HG03432 (cell line): ENCODE measurements at regions not wholly inside any gene's neighbourhood (a gene's known extent, or its start where the extent isn't known, plus 50 kb on each side); places are given as distances from the start of the nearest gene placed in this dataset.

Experiments used
- ATAC-seq: cut with Tn5 transposase; IDR thresholded peaks from one replicate; pipeline ENCODE4 v1.9.1; 2021; ENCODE audit warnings: mild to moderate bottlenecking, moderate library complexity; ENCODE audit not compliant: unreplicated experiment

DNA sequence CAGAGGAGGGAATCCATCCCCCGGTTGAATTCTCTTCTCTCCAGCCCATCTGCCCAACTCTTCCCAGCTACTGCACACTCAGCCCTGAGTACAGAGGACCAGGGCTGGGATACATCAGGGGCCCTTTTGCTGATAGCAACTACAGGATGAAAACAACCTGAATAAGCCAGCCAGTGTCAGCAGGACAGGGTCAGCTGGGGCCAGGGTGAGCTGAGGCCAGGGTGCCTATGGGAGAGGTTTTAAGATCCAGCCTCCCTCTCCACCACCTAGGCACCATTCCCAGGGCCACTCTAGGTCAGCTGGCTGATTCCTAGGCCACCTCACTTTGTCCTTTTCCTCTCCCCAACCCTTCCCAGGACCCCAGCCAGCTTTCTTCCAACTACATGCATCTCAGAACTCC is 83.8 kb downstream of the MRPL46 start:
- ATAC-seq, result no peak

DNA sequence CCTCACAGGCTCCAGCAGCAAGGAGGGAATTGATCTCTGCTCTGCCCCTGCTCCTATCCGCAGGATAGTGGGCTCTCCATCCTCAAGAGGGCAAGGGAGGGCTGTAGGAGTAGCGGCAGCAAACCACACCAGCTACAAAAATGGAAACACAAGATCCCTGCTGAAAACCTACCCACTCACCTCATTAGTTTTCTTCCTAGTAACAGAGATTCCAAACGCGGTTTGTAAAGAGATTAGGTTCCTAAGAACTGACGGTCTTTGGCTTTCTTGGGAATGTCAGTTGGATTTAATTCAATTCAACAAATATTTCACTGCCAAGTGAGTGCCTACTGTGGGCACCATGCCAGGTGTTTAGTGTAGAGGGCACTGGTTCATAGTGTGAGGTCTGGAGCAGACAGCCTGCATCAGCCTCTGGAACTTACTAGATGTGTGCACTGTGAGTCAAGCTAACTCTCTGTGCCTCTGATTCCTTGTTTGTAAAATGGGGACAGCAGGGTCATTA is 84.7 kb downstream of the MRPL46 start:
- no peak for ATAC-seq

DNA sequence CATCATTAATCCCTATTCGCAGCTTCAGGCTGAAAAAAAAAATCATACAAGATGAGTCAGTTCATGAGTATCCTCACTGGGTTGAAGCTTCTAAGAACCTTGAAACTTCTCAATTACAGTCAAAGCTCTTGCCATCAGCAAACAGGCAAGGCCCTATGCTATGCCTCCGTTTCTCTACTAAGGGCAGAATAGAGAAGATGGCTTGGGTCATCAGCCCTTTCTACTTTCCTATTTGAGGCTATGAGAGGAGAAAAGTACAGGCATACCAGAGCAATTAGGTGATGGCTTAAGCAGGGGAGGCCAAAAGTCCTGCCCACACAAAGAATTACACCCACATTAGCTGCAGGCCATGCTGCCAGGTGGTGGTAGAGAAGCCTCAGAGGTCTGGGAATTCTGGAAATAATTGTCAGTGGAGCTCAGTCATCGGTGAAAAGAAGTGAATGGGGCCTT is 89.0 kb downstream of the MRPL46 start:
- ATAC-seq, result no peak

DNA sequence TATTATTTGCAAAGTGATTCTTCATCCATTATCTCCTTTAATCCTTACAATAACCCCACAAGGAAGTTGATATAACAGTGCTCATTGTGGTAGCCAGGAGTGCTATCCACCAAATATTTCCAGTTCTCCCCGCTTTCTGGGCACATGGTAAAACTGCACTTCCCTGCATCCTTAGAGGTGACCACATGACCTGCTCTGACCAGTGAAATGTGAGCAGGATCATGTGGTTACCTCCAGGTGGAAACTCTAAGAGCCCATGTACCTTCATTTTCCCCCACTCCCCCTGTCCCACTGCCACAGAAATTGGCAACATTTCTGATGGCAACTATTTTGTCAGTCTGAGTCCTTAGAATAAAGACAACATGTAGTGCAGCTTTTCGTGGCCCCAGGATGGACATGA is 89.7 kb downstream of the MRPL46 start:
- no peak for ATAC-seq

DNA sequence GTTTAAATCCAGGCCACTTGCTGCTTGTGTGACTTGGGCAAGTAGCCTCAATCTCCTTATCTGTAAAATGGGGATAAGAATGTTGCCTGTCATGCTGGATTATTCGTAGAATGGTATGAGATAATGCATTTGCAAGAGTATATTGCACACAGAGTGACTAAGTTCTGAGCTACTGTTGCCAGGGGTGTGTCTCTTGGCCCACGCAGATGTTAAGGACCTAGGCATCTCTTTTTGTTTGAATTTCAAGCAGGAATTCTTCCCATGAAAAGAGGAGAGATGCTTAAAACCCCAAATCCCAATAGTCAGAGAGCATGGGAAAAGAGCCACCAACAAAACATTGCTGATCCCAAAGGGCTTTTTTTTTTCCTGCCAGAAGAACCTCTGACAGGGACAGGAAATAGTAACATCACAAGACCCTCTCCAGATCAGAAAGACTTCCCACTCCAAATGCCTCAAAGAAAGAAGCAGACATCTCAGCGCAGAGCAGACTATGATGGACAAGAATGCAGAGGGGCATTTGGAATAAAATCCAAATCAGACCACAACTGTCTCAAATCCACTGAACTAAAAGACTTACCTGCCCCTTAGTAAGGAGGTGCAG is 90.5 kb downstream of the MRPL46 start:
- ATAC-seq, result no peak

DNA sequence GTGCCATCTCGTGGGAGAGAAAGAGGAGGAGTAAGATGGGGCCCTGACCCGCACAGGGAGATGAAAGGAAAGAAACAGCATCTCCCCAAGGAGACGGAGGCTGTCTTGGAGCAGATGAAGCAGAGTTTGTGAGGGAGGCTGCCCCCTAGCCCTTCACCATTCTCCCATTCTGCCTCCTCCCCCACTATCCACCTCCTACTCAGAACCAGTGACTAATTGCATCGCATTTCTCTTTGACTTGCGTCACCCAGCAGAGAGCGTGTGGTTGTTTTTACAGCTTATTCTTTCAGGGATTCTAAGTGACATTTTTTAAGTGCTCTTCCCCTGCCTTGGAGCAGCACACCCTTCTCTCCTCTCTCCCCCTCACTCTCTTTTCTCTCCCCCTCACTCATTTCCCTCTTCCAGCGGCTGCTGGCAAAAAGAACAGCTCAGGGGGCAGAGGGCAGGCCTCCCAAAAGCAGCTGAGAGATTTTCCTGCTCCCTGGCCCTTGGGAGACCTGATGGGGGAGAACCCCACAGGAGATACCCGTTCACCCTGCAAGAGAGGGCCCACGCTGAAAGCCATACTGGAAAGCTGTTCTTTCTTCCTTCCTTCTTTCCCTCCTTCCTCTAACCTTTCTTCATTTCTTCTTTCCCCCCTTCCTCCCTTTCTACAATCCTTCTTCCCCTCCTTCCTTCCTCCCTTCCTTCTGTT is 91.8 kb downstream of the MRPL46 start:
- ATAC-seq, result no peak

DNA sequence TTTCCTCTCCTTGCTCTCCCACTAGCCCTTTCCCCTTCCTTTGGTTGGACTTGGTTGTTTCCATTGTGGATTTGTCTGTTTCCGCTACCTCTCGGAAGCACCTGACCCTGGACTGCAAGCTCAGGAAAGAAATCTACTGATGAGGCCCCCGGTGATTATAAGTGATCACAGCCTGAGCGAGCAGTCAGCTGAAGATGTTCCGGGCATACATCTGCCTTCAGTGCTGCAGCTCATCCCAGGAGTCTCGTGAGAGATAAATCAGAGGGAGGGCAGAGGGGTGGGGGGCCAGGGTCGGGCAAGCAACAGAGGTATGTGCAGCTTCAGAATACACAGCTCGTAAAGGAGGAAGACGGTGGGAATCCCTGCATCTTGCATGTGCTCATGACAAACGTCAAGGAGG is 102.1 kb downstream of the MRPL46 start:
- no peak for ATAC-seq

DNA sequence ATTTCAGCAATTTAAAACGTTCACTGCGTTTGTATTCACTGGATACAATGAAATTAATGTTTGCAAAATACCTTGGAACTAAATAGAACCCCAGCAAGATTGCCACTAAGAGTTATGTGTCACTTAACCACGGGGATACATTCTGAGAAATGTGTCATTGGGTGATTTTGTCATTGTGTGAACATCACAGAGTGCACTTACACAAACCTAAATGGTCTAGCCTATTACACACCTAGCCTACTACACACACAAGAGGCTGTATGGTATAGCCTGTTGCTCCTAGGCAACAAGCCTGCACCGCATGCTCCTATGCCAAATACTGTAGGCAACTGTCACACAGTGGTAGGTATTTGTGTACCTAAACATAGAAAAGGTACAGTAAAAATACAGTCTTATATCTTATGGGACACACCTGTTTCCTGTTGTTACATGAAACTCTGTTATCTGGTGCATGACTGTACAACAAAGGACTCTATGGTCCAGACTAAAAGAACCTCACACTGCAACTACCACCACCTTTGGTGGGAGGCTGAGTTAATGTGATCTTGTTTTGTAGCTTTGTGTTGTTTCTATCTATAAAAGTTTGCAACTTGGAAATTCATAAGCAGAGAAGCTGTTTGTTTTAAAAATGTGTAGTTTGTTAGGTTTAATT is 92.2 kb upstream of the NTRK3 start:
- no peak for ATAC-seq

DNA sequence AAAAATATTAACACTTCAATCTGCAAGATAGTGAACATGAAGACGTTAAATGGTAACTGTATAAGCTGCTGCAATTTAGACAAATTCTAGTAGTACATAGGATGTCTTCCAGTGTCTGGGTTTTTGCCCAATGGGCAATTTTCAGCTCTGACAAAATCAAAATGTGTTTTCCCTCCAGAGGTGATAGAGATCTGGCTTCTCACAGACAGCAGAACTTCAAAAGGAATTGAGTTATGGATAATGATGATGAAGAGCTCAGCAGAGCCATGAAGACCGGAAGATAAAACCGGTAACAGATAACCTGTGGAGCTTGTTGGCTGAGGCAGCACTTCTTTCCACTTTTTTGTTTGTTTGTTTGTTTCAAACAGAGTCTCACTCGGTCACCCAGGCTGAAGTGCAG is 89.4 kb upstream of the NTRK3 start:
- no peak for ATAC-seq

DNA sequence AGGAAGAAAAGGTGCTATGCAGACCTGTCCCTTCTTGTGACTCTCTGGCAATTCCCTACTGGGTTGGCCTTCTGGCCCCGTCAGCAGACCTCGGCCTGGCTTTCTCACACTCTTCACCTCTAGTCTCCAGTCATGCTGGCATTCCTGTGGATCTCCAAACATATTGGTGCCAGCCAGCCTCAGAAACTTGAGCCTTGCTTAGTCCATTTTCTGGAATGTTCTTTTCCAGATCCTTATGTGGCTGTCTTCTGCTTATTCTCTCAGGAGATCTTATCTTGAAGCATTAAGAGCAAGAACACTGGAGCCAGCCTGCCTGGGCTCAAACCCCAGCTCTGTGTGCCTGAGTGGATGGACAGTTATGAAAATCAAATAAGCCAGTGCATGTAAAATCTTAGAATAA is 88.2 kb upstream of the NTRK3 start:
- no peak for ATAC-seq

DNA sequence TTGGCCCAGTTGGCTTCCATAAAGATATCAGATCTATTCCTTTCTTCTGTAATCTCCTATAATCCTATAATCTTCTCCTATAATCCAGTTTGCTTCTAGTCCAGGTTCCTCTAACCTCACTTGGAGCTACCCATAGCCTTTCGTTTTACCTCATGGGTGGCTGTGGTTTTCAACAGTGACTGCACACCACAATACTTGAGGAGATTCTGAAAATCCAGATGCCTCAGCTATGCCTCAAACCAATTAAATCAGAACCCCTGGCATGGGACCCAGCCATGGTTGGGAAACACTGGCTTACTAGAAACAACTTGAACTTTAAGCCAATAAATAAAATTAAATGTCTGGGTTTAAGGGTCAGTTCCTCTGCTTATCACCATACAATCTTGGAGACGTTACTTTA is 86.1 kb upstream of the NTRK3 start:
- no peak for ATAC-seq

DNA sequence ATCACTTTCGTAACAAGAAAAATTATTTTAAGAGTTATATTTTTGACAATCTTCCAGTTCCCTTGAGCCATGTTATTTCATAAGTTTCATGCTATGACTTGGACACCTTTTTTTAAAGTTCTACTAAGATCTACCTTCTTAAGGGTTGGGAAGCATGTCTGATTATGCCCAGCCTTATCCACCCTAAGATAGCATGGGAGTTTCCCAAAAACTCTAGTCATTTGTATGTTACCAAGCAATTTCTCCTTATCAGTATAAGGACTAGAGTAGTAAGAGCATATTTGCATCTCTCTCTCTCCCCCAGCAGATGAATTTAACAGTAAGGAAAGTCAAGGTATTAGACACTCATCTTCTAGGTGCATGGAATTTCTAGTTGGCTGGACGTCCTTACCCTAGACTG is 85.1 kb upstream of the NTRK3 start:
- no peak for ATAC-seq

DNA sequence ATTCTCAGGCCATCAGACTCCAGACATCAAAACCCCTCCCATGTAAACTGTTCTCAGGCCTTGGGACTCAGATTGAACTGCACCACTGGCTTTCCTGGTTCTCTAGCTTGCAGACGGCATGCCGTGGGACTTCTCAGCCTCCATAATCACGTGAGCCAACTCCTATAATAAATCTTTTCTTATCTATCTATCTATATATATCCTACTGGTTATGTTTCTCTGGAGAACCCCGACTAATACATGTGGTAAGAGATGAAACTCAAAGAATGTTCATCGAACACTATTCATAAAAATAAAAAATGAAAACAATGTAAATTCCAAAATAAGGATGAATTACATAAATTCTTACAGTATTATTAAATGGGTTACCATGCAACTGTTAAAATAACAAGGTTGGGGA is 84.5 kb upstream of the NTRK3 start:
- no peak for ATAC-seq

DNA sequence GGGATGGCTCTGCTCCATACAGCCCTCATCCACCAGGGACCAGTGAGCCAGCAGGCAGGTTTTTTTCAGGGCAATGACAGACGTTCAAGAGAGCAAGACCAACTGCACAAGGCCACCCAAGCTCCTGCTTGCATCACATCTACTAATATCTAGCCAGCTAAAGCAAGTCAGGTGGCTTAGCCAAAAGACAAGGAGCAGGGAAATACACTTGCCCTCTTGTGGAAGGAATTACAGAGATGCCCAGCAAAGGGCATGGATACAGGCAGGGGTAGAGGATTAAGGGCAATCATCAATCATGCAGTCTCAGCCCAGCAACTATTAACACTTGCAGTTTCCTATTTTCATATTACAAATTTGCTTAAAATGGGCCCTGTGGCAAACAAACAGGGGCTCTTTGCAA is 81.5 kb upstream of the NTRK3 start:
- ATAC-seq, result no peak

DNA sequence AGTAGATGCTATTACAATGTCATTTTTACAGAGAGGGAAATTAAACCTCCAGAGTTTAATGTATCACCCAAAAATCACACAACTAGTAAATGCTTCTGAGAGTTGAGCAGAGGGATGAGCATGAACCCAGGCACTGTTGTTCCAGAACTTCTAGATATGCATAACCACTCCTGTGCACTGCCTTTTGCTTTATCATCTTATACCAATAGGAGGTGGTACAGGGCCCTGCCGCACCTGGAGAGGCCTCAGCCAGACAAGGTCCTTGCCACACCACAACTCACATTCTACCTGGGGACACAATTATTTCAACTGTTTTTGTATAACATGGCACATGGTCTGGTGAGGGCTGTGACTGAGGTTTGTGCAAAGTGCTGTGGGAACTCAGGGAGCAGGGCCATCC is 78.5 kb upstream of the NTRK3 start:
- no peak for ATAC-seq

DNA sequence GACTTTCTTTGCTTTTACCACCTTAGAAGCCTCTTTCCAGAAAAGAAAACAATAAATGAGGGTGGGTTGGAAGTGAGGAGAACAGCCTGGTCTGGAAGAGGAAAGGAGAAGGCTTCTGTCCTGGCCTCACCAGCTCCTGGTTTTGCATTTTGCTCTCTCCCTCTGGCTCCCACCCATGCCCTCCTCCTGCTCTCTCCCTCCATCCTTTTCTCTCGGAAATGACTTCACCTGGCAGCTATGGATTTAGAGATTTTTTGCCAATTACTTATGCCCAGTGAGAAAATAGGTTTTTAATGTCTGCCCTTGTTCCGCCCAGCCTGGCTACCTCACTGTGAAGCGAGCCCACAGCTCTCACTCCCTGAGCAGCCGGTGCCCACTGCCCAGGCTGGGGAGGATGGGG is 77.9 kb upstream of the NTRK3 start:
- ATAC-seq, result no peak

DNA sequence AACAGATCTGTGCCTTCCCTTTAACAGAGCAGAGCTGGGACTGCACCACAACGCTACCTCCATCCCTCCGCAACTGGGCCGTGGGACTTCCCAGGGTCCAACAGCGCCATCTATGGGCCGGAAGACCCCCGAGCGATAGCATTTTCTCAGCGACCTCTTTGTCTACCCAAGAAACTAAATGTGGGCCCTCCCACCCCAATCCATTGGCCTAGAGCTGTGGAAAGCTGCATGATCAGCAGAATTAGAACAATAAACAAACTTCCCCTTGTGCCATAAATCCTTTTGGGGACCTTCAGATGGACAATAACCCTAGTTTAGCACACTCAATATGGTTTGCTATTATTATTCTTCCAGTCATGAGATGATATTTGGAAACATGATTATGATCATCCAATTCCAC is 74.8 kb upstream of the NTRK3 start:
- ATAC-seq, result peak; percentile 75

DNA sequence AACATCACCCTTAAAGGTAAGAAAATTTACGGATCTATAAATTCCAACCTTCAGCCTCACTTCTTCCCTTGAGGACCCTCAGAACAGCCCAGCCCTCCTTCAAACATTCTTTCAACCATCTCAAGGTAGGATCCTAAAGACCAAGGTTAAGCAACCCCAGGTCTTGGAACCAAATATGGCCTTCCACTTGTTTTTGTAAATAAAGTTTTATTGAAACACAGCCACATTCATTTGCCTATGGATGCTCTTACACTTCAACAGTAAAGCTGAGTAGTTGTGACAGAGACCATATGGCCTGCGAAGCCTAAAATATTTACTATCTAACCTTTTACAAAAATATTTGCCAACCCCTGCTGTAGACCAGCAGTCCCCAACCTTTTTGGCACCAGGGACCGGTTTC is 70.4 kb upstream of the NTRK3 start:
- ATAC-seq, result no peak

DNA sequence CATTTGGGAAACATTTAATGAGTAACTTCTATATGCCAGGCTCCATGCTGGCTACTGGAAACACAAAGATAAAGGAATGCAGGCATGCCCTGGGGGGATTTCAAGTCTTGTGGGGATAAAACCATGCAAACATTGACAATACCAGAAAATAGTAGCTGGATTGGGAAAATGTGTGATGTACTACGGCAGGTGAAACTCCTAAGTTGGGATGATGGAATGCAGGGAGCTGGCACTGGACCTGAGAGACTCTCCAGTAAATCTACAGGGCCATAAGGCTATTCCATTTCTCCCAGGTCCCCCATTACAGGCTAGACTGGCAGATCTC is 68.2 kb upstream of the NTRK3 start:
- no peak for ATAC-seq

DNA sequence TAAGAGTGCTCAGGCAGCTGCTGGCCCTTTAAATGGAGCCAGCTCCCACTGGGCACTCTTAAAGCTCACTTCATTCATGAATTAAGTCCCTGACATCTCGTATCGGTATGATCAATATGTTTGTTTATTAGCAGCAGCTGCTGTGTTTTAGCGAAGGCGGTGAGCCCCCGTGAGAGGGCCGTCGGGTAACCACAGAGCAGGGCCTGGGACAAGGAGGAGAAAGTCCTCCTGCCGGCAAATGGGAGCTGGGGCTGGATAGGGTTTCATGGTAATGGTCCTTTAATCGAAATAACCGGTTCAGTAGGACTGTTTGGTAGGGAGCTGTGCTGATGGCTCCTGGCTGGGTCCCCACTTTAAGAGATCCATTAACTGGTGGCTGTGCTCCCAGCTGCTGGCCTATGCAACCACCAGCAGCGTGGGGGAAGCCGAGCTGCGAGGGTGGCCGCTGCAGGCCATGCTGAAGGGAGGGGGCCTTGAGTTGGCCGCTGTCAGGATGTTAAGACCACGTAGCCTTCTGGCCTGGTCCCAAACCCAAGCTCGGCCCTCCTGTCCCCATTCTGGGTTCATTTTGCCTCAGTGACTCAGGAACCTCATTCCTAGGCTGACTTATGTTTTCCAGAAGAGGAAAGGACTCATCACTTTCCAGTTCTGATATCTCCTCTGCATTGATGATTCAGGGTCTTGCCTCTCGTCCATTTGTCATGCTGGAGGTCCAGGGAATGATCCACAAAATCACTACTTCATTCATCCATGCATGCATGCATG is 67.6 kb upstream of the NTRK3 start:
- ATAC-seq, result no peak

DNA sequence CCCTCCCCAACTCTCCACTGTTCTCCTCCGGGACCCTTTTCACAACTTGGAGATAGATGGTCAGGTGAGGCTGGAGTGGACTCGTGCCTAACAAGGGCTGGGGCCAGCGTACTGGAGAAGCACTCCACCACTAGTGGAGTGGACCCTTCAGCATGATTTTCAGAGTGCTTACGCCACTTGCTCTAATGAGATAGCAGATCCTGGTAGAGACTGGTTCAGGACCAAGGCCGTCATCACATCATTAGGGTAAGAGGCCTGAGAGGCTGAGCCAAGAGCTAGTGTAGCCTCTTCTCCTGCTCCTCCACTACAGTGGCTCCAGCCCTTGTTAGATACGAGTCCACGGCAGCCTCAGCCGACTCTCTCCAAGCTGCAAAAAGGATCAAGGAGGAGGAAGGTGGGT is 66.9 kb upstream of the NTRK3 start:
- no peak for ATAC-seq

DNA sequence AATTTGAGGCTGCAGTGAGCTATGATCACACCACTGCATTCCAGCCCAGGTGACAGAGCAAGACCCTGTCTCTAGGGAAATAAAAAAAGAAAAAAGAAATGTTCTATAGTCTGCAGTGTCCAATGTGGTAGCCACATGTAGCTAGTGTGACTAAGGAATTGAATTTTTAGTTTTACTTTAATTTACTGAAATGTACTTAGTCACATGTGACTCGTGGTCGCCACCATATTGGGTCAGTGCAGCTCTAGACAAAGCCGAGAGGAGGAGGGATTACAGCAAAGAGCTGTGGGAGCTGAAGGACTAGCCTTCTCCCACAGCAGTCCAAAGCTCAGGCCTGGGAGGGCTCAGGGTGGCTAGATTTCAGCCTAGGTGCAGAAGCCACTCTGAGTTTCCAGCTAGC is 65.9 kb upstream of the NTRK3 start:
- ATAC-seq, result no peak
